OCI-LY1 (cell line): ENCODE measurements at regions not wholly inside any gene's neighbourhood (a gene's known extent, or its start where the extent isn't known, plus 50 kb on each side); places are given as distances from the start of the nearest gene placed in this dataset.

ENCODE experiments used
- H2AFZ ChIP-seq: fragments of 200-600 bp; sonication (generic), shearing (Covaris generic); 2 replicates; pipeline ENCODE4 v1.6.0; 2014; ENCODE audit warnings: antibody characterized with exemption, mild to moderate bottlenecking, low read length
- H3F3A ChIP-seq: fragments of 200-600 bp; sonication (generic), shearing (Covaris generic); 2 replicates; pipeline ENCODE4 v1.6.0; 2014; ENCODE audit warnings: mild to moderate bottlenecking, antibody characterized with exemption, low read length, moderate library complexity; ENCODE audit not compliant: insufficient read depth
- H3K27ac ChIP-seq: fragments of 200-600 bp; sonication (generic); 2 replicates; pipeline ENCODE4 v1.5.1; 2014; ENCODE audit warnings: low read length, mixed run types, mild to moderate bottlenecking, low read depth; ENCODE audit not compliant: poor library complexity, severe bottlenecking
- H3K27me3 ChIP-seq: fragments of 200-600 bp; sonication (generic); 2 replicates; pipeline ENCODE4 v1.6.0; 2014; ENCODE audit warnings: antibody characterized with exemption, mild to moderate bottlenecking, low read length, moderate library complexity; ENCODE audit not compliant: insufficient read depth
- H3K36me3 ChIP-seq: fragments of 200-600 bp; sonication (generic); 2 replicates; pipeline ENCODE4 v1.6.1; 2014; ENCODE audit warnings: mild to moderate bottlenecking, antibody characterized with exemption, low read length, moderate library complexity, mixed read lengths; ENCODE audit not compliant: insufficient read depth
- H3K4me1 ChIP-seq: fragments of 200-600 bp; sonication (generic); 2 replicates; pipeline ENCODE4 v1.5.1; 2014; ENCODE audit warnings: mild to moderate bottlenecking, low read length, moderate library complexity; ENCODE audit not compliant: insufficient read depth, severe bottlenecking
- H3K4me2 ChIP-seq: fragments of 200-600 bp; sonication (generic), shearing (Covaris generic); 2 replicates; pipeline ENCODE4 v1.6.1; 2014; ENCODE audit warnings: low read length
- H3K4me3 ChIP-seq: fragments of 200-600 bp; sonication (generic); 2 replicates; pipeline ENCODE4 v1.5.1; 2014; ENCODE audit warnings: low read length, low read depth, mild to moderate bottlenecking, mixed read lengths; ENCODE audit not compliant: poor library complexity, severe bottlenecking
- H3K79me2 ChIP-seq: fragments of 200-600 bp; shearing (Covaris generic); 2 replicates; pipeline ENCODE4 v1.6.1; 2016; ENCODE audit warnings: mixed run types, low read length, mixed read lengths; ENCODE audit not compliant: insufficient read depth
- H3K9ac ChIP-seq: fragments of 200-600 bp; sonication (generic), shearing (Covaris generic); 2 replicates; pipeline ENCODE4 v1.6.1; 2014; ENCODE audit warnings: mild to moderate bottlenecking, low read length, mixed read lengths
- H3K9me2 ChIP-seq: fragments of 200-600 bp; sonication (generic), shearing (Covaris generic); 2 replicates; pipeline ENCODE4 v1.6.1; 2014; ENCODE audit warnings: low read depth, mild to moderate bottlenecking, low read length, mixed read lengths
- H3K9me3 ChIP-seq: fragments of 200-600 bp; shearing (Covaris generic); 2 replicates; pipeline ENCODE4 v1.6.1; 2014; ENCODE audit warnings: low read length, mixed read lengths
- H4K20me1 ChIP-seq: fragments of 200-600 bp; sonication (generic), shearing (Covaris generic); 2 replicates; pipeline ENCODE4 v1.6.0; 2016; ENCODE audit warnings: mild to moderate bottlenecking, low read length; ENCODE audit not compliant: insufficient read depth
- CTCF ChIP-seq: fragments of 200-600 bp; sonication (generic), shearing (Covaris generic); IDR thresholded peaks from 2 replicates; pipeline ENCODE4 v1.5.1; 2017; ENCODE audit warnings: mild to moderate bottlenecking, antibody characterized with exemption, low read length, moderate library complexity, mixed read lengths
- EZH2 ChIP-seq: fragments of 200-600 bp; sonication (generic), shearing (Covaris generic); IDR thresholded peaks from 2 replicates; pipeline ENCODE4 v1.8.0; 2017; ENCODE audit warnings: borderline replicate concordance, mixed run types, mild to moderate bottlenecking, antibody characterized with exemption, low read length, moderate library complexity, mixed read lengths

GRCh38 chr4:141391771-141392170, 171.1 kb downstream of the ZNF330 start:
- H4K20me1 ChIP-seq = no peaks in the 10 kb centered on the region
- no peaks in the 10 kb centered on the region for H3K27me3 ChIP-seq
- no peaks in the 10 kb centered on the region for H3K9me2 ChIP-seq
- no peaks in the 10 kb centered on the region for H3K36me3 ChIP-seq
- H3K4me2 ChIP-seq = no peak overlapping the region
- H3K9me3 ChIP-seq = no peaks in the 10 kb centered on the region
- H3F3A ChIP-seq = no peaks in the 10 kb centered on the region
- TF ChIP-seq CTCF = no peak
- TF ChIP-seq EZH2 = no peak
- no peak overlapping the region for H3K9ac ChIP-seq
- H3K4me1 ChIP-seq = no peaks in the 10 kb centered on the region
- no peak overlapping the region for H2AFZ ChIP-seq
- no peak overlapping the region for H3K4me3 ChIP-seq
- H3K27ac ChIP-seq = no peak overlapping the region
- no peaks in the 10 kb centered on the region for H3K79me2 ChIP-seq

GRCh38 chr4:141395246-141395830, 174.6 kb downstream of the ZNF330 start:
- Histone ChIP-seq H3K4me3 (no peak overlapping the region), H2AFZ (no peak overlapping the region), H3K4me1 (no peaks in the 10 kb centered on the region), H4K20me1 (no peaks in the 10 kb centered on the region), H3K79me2 (no peaks in the 10 kb centered on the region), H3K9me2 (no peaks in the 10 kb centered on the region), H3K9ac (no peak overlapping the region), H3K36me3 (no peaks in the 10 kb centered on the region), H3K4me2 (no peak overlapping the region), H3K9me3 (no peaks in the 10 kb centered on the region), H3K27me3 (no peaks in the 10 kb centered on the region), H3K27ac (no peak overlapping the region), H3F3A (no peaks in the 10 kb centered on the region)
- TF ChIP-seq EZH2 (no peak), CTCF (no peak)

- Histone ChIP-seq H2AFZ (no peak overlapping the region), H3K9me3 (no peaks in the 10 kb centered on the region), H3K27ac (no peak overlapping the region), H4K20me1 (no peaks in the 10 kb centered on the region), H3K4me2 (no peak overlapping the region), H3K9ac (no peak overlapping the region), H3K9me2 (no peaks in the 10 kb centered on the region), H3K27me3 (no peaks in the 10 kb centered on the region), H3K4me3 (no peak overlapping the region), H3K36me3 (no peaks in the 10 kb centered on the region), H3K79me2 (no peaks in the 10 kb centered on the region), H3F3A (no peaks in the 10 kb centered on the region), H3K4me1 (no peaks in the 10 kb centered on the region)
- TF ChIP-seq EZH2 (no peak), CTCF (no peak)
Measured at GRCh38 chr4:141395919-141396318, 175.2 kb downstream of the ZNF330 start.
